Upper lobe of left lung (tissue), 4 donors: ENCODE measurements at regions not wholly inside any gene's neighbourhood (a gene's known extent, or its start where the extent isn't known, plus 50 kb on each side); places are given as distances from the start of the nearest gene placed in this dataset.

Experiments
- POLR2A ChIP-seq, 4 donors: fragments of 450-650 bp; IDR thresholded peaks; one replicate each; pipeline ENCODE4 v1.5.1; 2016 to 2017; ENCODE audit warnings: antibody characterized with exemption in 4 of 4, mild to moderate bottlenecking in 2 of 4
- POLR2AphosphoS5 ChIP-seq, 2 donors: sonication (generic); formaldehyde crosslinking; IDR thresholded peaks; one replicate each; pipeline ENCODE4 v1.5.1; 2017; ENCODE audit warnings: antibody characterized with exemption in 2 of 2
- TF ChIP-seq, protein P1 (sequence below), 6 experiments: fragments of 450-650 bp in 4 of 6; fragments of 200-600 bp in 2 of 6; sonication (generic) in 2 of 6; IDR thresholded peaks; one replicate each; pipeline ENCODE4 v1.5.1; 2016 to 2019; ENCODE audit warnings: antibody characterized with exemption in 6 of 6

DNA sequence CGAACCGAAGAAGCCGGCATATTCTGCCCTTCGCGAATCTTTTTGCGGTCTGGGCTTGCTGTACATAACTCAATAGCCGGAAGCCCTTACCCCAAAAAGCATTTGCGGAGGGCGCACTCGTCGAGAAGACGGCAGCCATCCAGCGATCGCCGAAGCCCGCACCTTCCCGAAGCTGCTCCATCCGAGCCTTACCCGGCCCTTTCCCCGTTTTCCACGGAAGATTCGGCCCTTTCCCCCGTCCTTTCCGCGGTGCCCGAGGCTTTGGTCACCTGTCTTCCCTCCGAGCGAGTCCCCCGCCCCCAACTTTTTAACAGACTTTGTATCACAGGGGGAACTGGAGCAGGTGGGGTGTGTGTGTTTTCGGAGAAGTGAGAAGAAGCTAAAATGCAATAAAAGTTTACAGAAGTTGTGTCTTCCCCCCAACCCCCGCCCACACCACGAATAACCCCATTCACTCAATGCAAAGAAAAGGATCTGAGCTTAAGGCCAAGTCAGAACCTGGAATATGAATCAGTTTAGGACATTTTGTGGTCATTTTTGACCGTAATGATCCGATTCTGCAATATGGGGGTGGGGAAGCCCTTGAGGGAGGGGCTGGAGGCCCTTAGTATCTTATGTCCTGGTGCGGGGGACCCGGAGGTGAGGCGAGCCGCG is 99.0 kb upstream of the HSD17B12 start:
- TF ChIP-seq POLR2AphosphoS5 (IDR thresholded peaks at IDR 0.05), result no peak
- TF ChIP-seq, protein P1, sequence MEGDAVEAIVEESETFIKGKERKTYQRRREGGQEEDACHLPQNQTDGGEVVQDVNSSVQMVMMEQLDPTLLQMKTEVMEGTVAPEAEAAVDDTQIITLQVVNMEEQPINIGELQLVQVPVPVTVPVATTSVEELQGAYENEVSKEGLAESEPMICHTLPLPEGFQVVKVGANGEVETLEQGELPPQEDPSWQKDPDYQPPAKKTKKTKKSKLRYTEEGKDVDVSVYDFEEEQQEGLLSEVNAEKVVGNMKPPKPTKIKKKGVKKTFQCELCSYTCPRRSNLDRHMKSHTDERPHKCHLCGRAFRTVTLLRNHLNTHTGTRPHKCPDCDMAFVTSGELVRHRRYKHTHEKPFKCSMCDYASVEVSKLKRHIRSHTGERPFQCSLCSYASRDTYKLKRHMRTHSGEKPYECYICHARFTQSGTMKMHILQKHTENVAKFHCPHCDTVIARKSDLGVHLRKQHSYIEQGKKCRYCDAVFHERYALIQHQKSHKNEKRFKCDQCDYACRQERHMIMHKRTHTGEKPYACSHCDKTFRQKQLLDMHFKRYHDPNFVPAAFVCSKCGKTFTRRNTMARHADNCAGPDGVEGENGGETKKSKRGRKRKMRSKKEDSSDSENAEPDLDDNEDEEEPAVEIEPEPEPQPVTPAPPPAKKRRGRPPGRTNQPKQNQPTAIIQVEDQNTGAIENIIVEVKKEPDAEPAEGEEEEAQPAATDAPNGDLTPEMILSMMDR (IDR thresholded peaks at IDR 0.05), result no peak
- TF ChIP-seq POLR2A (IDR thresholded peaks at IDR 0.05), result no peak
